ENCODE measurements at regions not wholly inside any gene's neighbourhood (a gene's known extent, or its start where the extent isn't known, plus 50 kb on each side); places are given as distances from the start of the nearest gene placed in this dataset.
"Not testable (repeated sequence)": the region's sequence is repeated elsewhere in the genome, so short reads cannot be mapped to it uniquely, and the experiment has no call there.

DNA sequence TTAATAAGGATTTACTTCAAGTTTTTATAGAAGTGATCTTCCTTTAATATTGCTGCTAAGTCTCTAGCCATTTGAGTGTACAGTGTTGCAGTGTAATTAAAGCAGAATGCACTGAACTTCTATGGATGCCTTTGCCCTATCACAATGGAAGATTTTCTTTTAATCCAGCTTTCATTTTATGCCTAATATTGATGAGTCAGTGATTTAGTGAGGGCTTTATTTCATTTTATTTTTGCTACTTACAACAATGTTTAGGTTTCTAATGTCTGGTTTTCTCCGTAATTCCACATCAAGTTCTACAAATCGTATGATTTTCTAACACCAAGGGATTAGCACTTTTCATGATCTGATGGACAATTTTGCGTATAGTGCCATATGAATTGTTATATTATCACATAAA, 504.1 kb downstream of the PCDH11X start:
- no peak overlapping the region for H3K4me3 ChIP-seq
- no peaks in the 10 kb centered on the region for H3K36me3 ChIP-seq
- TF ChIP-seq, protein P1, sequence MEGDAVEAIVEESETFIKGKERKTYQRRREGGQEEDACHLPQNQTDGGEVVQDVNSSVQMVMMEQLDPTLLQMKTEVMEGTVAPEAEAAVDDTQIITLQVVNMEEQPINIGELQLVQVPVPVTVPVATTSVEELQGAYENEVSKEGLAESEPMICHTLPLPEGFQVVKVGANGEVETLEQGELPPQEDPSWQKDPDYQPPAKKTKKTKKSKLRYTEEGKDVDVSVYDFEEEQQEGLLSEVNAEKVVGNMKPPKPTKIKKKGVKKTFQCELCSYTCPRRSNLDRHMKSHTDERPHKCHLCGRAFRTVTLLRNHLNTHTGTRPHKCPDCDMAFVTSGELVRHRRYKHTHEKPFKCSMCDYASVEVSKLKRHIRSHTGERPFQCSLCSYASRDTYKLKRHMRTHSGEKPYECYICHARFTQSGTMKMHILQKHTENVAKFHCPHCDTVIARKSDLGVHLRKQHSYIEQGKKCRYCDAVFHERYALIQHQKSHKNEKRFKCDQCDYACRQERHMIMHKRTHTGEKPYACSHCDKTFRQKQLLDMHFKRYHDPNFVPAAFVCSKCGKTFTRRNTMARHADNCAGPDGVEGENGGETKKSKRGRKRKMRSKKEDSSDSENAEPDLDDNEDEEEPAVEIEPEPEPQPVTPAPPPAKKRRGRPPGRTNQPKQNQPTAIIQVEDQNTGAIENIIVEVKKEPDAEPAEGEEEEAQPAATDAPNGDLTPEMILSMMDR (IDR thresholded peaks at IDR 0.05): no peak
- no peaks in the 10 kb centered on the region for H3K4me1 ChIP-seq
- peaks cover 0 to 5% (median 0%) of the 10 kb centered on the region in 7 donors for H3K27me3 ChIP-seq
- H3K27ac ChIP-seq: no peak overlapping the region
- H3K9me3 ChIP-seq: no peaks in the 10 kb centered on the region
- ATAC-seq (no peak), DNase-seq (no peak)
- WGBS, 2 donors: 88 to 91% methylated on average over 3 of the region's 3 CpGs
- intact Hi-C loops (cut with DNase I): no loop called here

DNA sequence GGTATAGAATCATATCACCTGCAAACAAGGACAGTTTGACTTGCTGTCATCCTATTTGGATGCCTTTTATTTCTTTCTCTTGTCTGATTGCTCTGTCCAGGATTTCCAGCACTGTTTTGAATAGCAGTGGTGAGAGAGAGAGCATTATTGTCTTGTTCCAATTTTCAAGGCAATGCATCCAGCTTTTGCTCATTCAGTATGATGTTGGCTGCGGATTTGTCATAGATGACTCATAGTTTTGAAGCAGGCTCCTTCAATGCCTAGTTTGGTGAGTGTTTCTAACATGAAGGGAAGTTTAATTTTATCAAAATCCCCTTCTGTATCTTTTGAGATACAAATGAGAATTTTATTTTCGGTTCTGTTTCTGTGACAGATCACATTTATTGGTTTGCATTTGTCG, 518.9 kb downstream of the PCDH11X start:
- ATAC-seq; intact Hi-C loops (cut with DNase I); H3K9me3 ChIP-seq; H3K4me3 ChIP-seq; H3K27me3 ChIP-seq; H3K27ac ChIP-seq; H3K36me3 ChIP-seq; DNase-seq; H3K4me1 ChIP-seq: not testable (repeated sequence)
- 71 to 76% methylated on average over 3 of the region's 3 CpGs for WGBS, 2 donors

DNA sequence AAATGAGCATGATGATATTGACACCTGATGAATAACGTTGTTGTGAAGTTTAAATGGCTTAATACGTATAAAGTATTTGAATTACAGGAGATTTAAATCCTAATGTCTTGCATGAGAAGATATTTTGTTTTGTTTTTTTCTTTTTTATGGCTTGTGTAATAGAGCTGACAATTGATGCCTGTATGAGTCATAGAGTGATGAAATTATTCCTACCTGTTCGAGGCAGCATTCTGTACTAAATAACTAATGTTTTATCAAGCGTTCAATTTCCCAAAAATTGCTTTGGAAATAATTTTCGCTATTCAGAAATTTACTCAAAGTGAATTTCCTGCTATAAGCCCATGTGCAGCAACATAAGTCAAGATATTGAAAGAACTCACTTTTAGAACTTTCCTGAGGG, 554.0 kb downstream of the PCDH11X start:
- H3K9me3 ChIP-seq; H3K4me1 ChIP-seq; H3K27ac ChIP-seq; H3K4me3 ChIP-seq; H3K36me3 ChIP-seq; H3K27me3 ChIP-seq; intact Hi-C loops (cut with DNase I); DNase-seq; ATAC-seq: not testable (repeated sequence)
- 79 to 80% methylated on average over 4 of the region's 5 CpGs for WGBS, 2 donors

DNA sequence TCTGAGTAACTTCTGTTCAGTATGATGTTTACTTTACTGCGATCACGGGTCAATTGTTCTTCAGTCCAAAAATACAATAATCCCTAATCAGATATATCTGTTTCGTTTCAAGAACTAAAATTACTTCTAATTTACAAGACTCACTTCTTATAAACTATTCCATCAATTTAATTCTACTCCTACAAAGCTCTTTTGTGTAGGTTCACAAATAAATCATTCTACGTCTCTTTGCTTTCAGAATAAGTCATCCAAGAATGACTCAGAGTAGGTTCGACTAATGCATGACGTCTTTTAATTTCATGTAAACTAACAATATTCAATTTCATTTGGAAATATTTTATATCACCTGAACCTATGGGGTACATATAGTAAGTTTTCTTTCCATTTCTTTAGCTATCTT, 571.9 kb downstream of the PCDH11X start:
- H3K4me3 ChIP-seq; H3K9me3 ChIP-seq; H3K36me3 ChIP-seq; DNase-seq; H3K27me3 ChIP-seq; intact Hi-C loops (cut with DNase I); H3K4me1 ChIP-seq; ATAC-seq; H3K27ac ChIP-seq: not testable (repeated sequence)
- 78 to 79% methylated on average over 6 of the region's 6 CpGs for WGBS, 2 donors

DNA sequence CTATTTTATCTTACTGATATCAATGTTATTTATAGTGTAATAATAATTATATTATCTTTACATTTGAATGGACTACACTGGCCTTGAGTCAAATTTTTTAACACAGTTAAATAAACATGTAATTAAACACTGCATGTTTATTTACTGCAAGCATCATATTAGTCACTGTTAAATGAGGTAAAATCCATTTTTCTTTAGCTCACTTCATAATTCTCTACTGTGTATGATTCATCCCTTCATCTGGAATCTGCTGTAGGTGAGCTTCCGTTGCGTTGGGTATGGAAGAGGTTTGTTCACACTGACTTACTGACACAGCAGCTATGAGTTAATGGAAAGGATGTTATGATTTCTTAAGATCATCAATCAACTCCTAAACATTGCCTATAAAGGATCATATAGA, 572.3 kb downstream of the PCDH11X start:
- 76 to 85% methylated on average over 2 of the region's 2 CpGs for WGBS, 2 donors
- no peak for ATAC-seq
- no peaks in the 10 kb centered on the region for H3K4me1 ChIP-seq

More for the DNA sequence above, 572.3 kb downstream of the PCDH11X start:
- H3K9me3 ChIP-seq: no peaks in the 10 kb centered on the region
- TF ChIP-seq, protein P1 (IDR thresholded peaks at IDR 0.05): no peak
- intact Hi-C loops (cut with DNase I): no loop called here
- H3K36me3 ChIP-seq: no peaks in the 10 kb centered on the region
- H3K27me3 ChIP-seq: no peaks in the 10 kb centered on the region
- H3K27ac ChIP-seq: no peak overlapping the region
- H3K4me3 ChIP-seq: no peak overlapping the region
- DNase-seq: no peak

Data from heart right ventricle (tissue), 16 donors.